ENCODE measurements at regions not wholly inside any gene's neighbourhood (a gene's known extent, or its start where the extent isn't known, plus 50 kb on each side); places are given as distances from the start of the nearest gene placed in this dataset.
A peak's percentile ranks its signal among the peaks of the same experiment; 100 is the strongest.
"Not testable (repeated sequence)": the region's sequence is repeated elsewhere in the genome, so short reads cannot be mapped to it uniquely, and the experiment has no call there.

GRCh38 chr3:18237251-18238005 is 187.7 kb downstream of the SATB1 start:
- no peak for DNase-seq (ENCODE audit: low read depth in 2 of 3, low spot score in 1 of 3)

GRCh38 chr3:18236726-18237125 is 188.4 kb downstream of the SATB1 start:
- DNase-seq (ENCODE audit: low read depth in 2 of 3, low spot score in 1 of 3), result no peak

- DNase-seq (ENCODE audit: low read depth in 2 of 3, low spot score in 1 of 3), result no peak
Measured at GRCh38 chr3:18234717-18235335, 190.3 kb downstream of the SATB1 start.

- no peak for DNase-seq (ENCODE audit: low read depth in 2 of 3, low spot score in 1 of 3)
Measured at GRCh38 chr3:18233987-18234716, 191.0 kb downstream of the SATB1 start.

- no peak for DNase-seq (ENCODE audit: low read depth in 2 of 3, low spot score in 1 of 3)
Measured at GRCh38 chr3:18232317-18232716, 192.8 kb downstream of the SATB1 start.

- DNase-seq (ENCODE audit: low read depth in 2 of 3, low spot score in 1 of 3), result no peak
Measured at GRCh38 chr3:18228060-18228459, 197.1 kb downstream of the SATB1 start.

- no peak for DNase-seq (ENCODE audit: low read depth in 2 of 3, low spot score in 1 of 3)
Measured at GRCh38 chr3:18225709-18226108, 199.4 kb downstream of the SATB1 start.

GRCh38 chr3:18224426-18224825 is 200.7 kb downstream of the SATB1 start:
- no peak for DNase-seq (ENCODE audit: low read depth in 2 of 3, low spot score in 1 of 3)

- no peak for DNase-seq (ENCODE audit: low read depth in 2 of 3, low spot score in 1 of 3)
Measured at GRCh38 chr3:18223974-18224373, 201.2 kb downstream of the SATB1 start.

- no peak for DNase-seq (ENCODE audit: low read depth in 2 of 3, low spot score in 1 of 3)
Measured at GRCh38 chr3:18223571-18223970, 201.6 kb downstream of the SATB1 start.

GRCh38 chr3:18222686-18223085 is 202.5 kb downstream of the SATB1 start:
- DNase-seq (ENCODE audit: low read depth in 2 of 3, low spot score in 1 of 3), result no peak

GRCh38 chr3:18217507-18218174 is 207.5 kb downstream of the SATB1 start:
- DNase-seq (ENCODE audit: low read depth in 2 of 3, low spot score in 1 of 3), result no peak

GRCh38 chr3:18216996-18217395 is 208.1 kb downstream of the SATB1 start:
- DNase-seq (ENCODE audit: low read depth in 2 of 3, low spot score in 1 of 3), result no peak

- no peak for DNase-seq (ENCODE audit: low read depth in 2 of 3, low spot score in 1 of 3)
Measured at GRCh38 chr3:18215639-18216038, 209.5 kb downstream of the SATB1 start.

GRCh38 chr3:18211116-18211515 is 214.0 kb downstream of the SATB1 start:
- no peak for DNase-seq (ENCODE audit: low read depth in 2 of 3, low spot score in 1 of 3)

GRCh38 chr3:18208856-18209255 is 216.3 kb downstream of the SATB1 start:
- no peak for DNase-seq (ENCODE audit: low read depth in 2 of 3, low spot score in 1 of 3)

GRCh38 chr3:18208091-18208490 is 217.0 kb downstream of the SATB1 start:
- no peak for DNase-seq (ENCODE audit: low read depth in 2 of 3, low spot score in 1 of 3)

GRCh38 chr3:18207226-18207625 is 217.9 kb downstream of the SATB1 start:
- peak in 2 of 3 donors; percentile 5 to 11 for DNase-seq (ENCODE audit: low read depth in 2 of 3, low spot score in 1 of 3)

- DNase-seq (ENCODE audit: low read depth in 2 of 3, low spot score in 1 of 3), result not testable (repeated sequence)
Measured at GRCh38 chr3:18205701-18206100, 219.4 kb downstream of the SATB1 start.

GRCh38 chr3:18201315-18201714 is 223.8 kb downstream of the SATB1 start:
- no peak for DNase-seq (ENCODE audit: low read depth in 2 of 3, low spot score in 1 of 3)

GRCh38 chr3:18199757-18200156 is 225.4 kb downstream of the SATB1 start:
- no peak for DNase-seq (ENCODE audit: low read depth in 2 of 3, low spot score in 1 of 3)

- DNase-seq (ENCODE audit: low read depth in 2 of 3, low spot score in 1 of 3), result no peak
Measured at GRCh38 chr3:18195836-18196235, 229.3 kb downstream of the SATB1 start.
